ENCODE measurements at regions not wholly inside any gene's neighbourhood (a gene's known extent, or its start where the extent isn't known, plus 50 kb on each side); places are given as distances from the start of the nearest gene placed in this dataset.

DNA sequence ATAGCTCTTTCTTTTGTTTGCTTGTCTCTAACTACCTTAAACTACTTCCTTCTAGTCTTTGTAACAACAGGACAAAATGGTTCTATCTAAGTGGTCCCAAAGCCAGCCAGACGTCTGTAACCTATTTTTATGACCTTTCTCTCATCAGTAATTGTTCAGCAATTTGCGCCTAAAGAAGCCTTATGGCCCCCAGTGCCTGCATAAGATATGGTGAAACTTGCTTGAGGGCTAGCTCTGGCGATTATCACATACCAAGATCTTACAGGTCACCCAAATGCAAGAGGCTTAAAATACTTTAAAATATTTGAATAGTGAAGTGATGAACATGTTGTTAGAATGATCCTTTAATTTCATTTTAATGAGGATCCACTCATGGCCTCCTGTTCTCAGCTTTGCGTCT lies 369.4 kb downstream of the SOX2 start:
- TF ChIP-seq, protein P1, sequence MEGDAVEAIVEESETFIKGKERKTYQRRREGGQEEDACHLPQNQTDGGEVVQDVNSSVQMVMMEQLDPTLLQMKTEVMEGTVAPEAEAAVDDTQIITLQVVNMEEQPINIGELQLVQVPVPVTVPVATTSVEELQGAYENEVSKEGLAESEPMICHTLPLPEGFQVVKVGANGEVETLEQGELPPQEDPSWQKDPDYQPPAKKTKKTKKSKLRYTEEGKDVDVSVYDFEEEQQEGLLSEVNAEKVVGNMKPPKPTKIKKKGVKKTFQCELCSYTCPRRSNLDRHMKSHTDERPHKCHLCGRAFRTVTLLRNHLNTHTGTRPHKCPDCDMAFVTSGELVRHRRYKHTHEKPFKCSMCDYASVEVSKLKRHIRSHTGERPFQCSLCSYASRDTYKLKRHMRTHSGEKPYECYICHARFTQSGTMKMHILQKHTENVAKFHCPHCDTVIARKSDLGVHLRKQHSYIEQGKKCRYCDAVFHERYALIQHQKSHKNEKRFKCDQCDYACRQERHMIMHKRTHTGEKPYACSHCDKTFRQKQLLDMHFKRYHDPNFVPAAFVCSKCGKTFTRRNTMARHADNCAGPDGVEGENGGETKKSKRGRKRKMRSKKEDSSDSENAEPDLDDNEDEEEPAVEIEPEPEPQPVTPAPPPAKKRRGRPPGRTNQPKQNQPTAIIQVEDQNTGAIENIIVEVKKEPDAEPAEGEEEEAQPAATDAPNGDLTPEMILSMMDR (IDR thresholded peaks at IDR 0.05): no peak
- TF ChIP-seq POLR2A (IDR thresholded peaks at IDR 0.05) (no peak), POLR2AphosphoS5 (IDR thresholded peaks at IDR 0.05) (no peak)

Measured in prostate gland (tissue), 2 donors.